ENCODE measurements at regions not wholly inside any gene's neighbourhood (a gene's known extent, or its start where the extent isn't known, plus 50 kb on each side); places are given as distances from the start of the nearest gene placed in this dataset.

DNA sequence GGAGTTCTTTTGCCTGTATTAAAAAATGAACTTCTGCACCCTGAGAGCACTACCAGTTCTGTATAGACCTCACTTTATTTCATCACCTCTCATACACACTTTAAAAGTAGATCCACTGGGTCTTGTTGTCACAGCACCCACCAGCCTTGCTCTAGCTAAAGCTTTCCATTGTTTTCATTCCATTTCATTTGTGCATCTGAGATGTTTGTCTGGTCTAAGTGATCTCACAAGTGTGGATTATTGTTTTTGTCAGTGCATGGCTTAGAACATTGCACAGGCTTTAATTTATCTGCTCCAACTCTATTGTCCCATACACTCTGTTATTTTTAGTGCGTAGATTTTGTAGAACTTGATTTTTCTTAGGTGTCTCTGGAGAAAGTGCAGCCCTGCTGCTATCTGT, 1157.5 kb upstream of the PABPC4L start:
- no peak for TF ChIP-seq EZH2phosphoT487 (IDR thresholded peaks at IDR 0.05; ENCODE audit: borderline replicate concordance, low read length)
- no peak for TF ChIP-seq EZH2 (IDR thresholded peaks at IDR 0.05; ENCODE audit: low read length, unreplicated experiment)

Data from PC-3 (cell line).